Gastroesophageal sphincter (tissue), 4 donors: ENCODE measurements at regions not wholly inside any gene's neighbourhood (a gene's known extent, or its start where the extent isn't known, plus 50 kb on each side); places are given as distances from the start of the nearest gene placed in this dataset.

Experiments
- ATAC-seq: fragments of 150-250 bp; one replicate; pipeline ENCODE4 v1.9.1; 2016; ENCODE audit warnings: mild to moderate bottlenecking, moderate library complexity
- H3K27ac ChIP-seq, 4 donors: fragments of 200-600 bp; sonication (generic) in 3 of 4; 1 replicate in 3 of 4; 2 replicates in 1 of 4; pipeline ENCODE4 v1.5.1; 2016 to 2019
- H3K27me3 ChIP-seq: fragments of 200-600 bp; sonication (generic); one replicate; pipeline ENCODE4 v1.5.1; 2019
- H3K36me3 ChIP-seq, 2 donors: fragments of 200-600 bp; sonication (generic); one replicate each; pipeline ENCODE4 v1.5.1; 2019; ENCODE audit warnings: control low read depth in 1 of 2
- H3K4me1 ChIP-seq, 3 donors: fragments of 200-600 bp; sonication (generic); 1 replicate in 2 of 3; 2 replicates in 1 of 3; pipeline ENCODE4 v1.5.1; 2016 to 2019; ENCODE audit warnings: control low read depth in 2 of 3
- H3K4me3 ChIP-seq, 2 donors: fragments of 200-600 bp; sonication (generic); one replicate each; pipeline ENCODE4 v1.5.1; 2019; ENCODE audit warnings: mild to moderate bottlenecking in 1 of 2, moderate library complexity in 1 of 2
- H3K9me3 ChIP-seq, 3 donors: fragments of 200-600 bp; sonication (generic); one replicate each; pipeline ENCODE4 v1.5.1; 2017 to 2019; ENCODE audit warnings: control low read depth in 2 of 3
- CTCF ChIP-seq, 4 experiments: fragments of 200-600 bp in 2 of 4; fragments of 450-650 bp in 2 of 4; sonication (generic) in 1 of 4; IDR thresholded peaks; one replicate each; pipeline ENCODE4 v1.5.1; 2017 to 2019; ENCODE audit warnings: antibody characterized with exemption in 4 of 4, mild to moderate bottlenecking in 2 of 4, moderate library complexity in 2 of 4
- EP300 ChIP-seq: sonication (generic); formaldehyde crosslinking; IDR thresholded peaks from one replicate; pipeline ENCODE4 v1.6.1; 2017; ENCODE audit warnings: antibody characterized with exemption, mild to moderate bottlenecking
- POLR2A ChIP-seq, 2 donors: fragments of 450-650 bp; IDR thresholded peaks; one replicate each; pipeline ENCODE4 v1.6.1; 2017; ENCODE audit warnings: antibody characterized with exemption in 2 of 2, mild to moderate bottlenecking in 2 of 2, moderate library complexity in 1 of 2
- POLR2AphosphoS5 ChIP-seq: sonication (generic); formaldehyde crosslinking; IDR thresholded peaks from one replicate; pipeline ENCODE4 v1.6.1; 2017; ENCODE audit warnings: antibody characterized with exemption
- WGBS, 2 donors: methylation state at CpG; one replicate each; pipeline ENCODE4 v1.1.5; 2018; ENCODE audit warnings: low coverage in 1 of 2; 5-methylcytosine and 5-hydroxymethylcytosine counted together

GRCh38 chr5:2249442-2249841 is 366.7 kb upstream of the IRX4 start:
- WGBS, 2 donors, result 43% methylated on average over 1 of the region's 10 CpGs; no CpG with 5 or more reads in 1 of the 2 donors
- H3K4me3 ChIP-seq, result no peak overlapping the region
- TF ChIP-seq POLR2AphosphoS5, result no peak
- no peak for TF ChIP-seq CTCF (IDR thresholded peaks at IDR 0.05)
- no peak for TF ChIP-seq EP300
- no peak for TF ChIP-seq POLR2A (IDR thresholded peaks at IDR 0.05)
- H3K36me3 ChIP-seq, result no peaks in the 10 kb centered on the region
- H3K27me3 ChIP-seq, result peaks cover 41% of the 10 kb centered on the region
- H3K27ac ChIP-seq, result no peak overlapping the region
- H3K9me3 ChIP-seq, result no peaks in the 10 kb centered on the region
- ATAC-seq, result no peak
- H3K4me1 ChIP-seq, result no peaks in the 10 kb centered on the region

- no peaks in the 10 kb centered on the region for H3K9me3 ChIP-seq
- 0% methylated on average over 1 of the region's 2 CpGs; no CpG with 5 or more reads in 1 of the 2 donors for WGBS, 2 donors
- no peak for ATAC-seq
- peaks cover 41% of the 10 kb centered on the region for H3K27me3 ChIP-seq
- H3K4me3 ChIP-seq, result no peak overlapping the region
- no peaks in the 10 kb centered on the region for H3K36me3 ChIP-seq
- H3K27ac ChIP-seq, result no peak overlapping the region
- TF ChIP-seq EP300 (no peak), POLR2A (IDR thresholded peaks at IDR 0.05) (no peak), POLR2AphosphoS5 (no peak), CTCF (IDR thresholded peaks at IDR 0.05) (no peak)
- H3K4me1 ChIP-seq, result no peaks in the 10 kb centered on the region
These were observed 366.3 kb upstream of the IRX4 start for GRCh38 chr5:2249026-2249425.

GRCh38 chr5:2242539-2242938 is 359.8 kb upstream of the IRX4 start:
- TF ChIP-seq POLR2A (IDR thresholded peaks at IDR 0.05), result no peak
- 86 to 100% methylated on average over 2 to 4 of the region's 4 CpGs for WGBS, 2 donors
- Histone ChIP-seq H3K36me3 (no peaks in the 10 kb centered on the region), H3K27me3 (no peaks in the 10 kb centered on the region), H3K27ac (no peak overlapping the region), H3K9me3 (peaks cover 0 to under 1% (median 0%) of the 10 kb centered on the region in 3 donors), H3K4me1 (no peaks in the 10 kb centered on the region), H3K4me3 (no peak overlapping the region)
- no peak for ATAC-seq

- H3K36me3 ChIP-seq, result no peaks in the 10 kb centered on the region
- 54 to 69% methylated on average over 4 of the region's 5 CpGs for WGBS, 2 donors
- ATAC-seq, result no peak
- peaks cover 0 to 7% (median 0%) of the 10 kb centered on the region in 3 donors for H3K9me3 ChIP-seq
- TF ChIP-seq POLR2AphosphoS5 (no peak), CTCF (IDR thresholded peaks at IDR 0.05) (no peak), POLR2A (IDR thresholded peaks at IDR 0.05) (no peak), EP300 (no peak)
- H3K4me3 ChIP-seq, result no peak overlapping the region
- no peaks in the 10 kb centered on the region for H3K4me1 ChIP-seq
- no peak overlapping the region for H3K27ac ChIP-seq
- peaks cover 3% of the 10 kb centered on the region for H3K27me3 ChIP-seq
These were observed 359.1 kb upstream of the IRX4 start for GRCh38 chr5:2241842-2242241.

- Histone ChIP-seq H3K36me3 (no peaks in the 10 kb centered on the region), H3K27ac (no peak overlapping the region), H3K4me3 (no peak overlapping the region), H3K27me3 (peaks cover 3% of the 10 kb centered on the region), H3K9me3 (peaks cover 0 to 21% (median 0%) of the 10 kb centered on the region in 3 donors), H3K4me1 (no peaks in the 10 kb centered on the region)
- no peak for TF ChIP-seq EP300
- no peak for TF ChIP-seq POLR2A (IDR thresholded peaks at IDR 0.05)
- no peak for TF ChIP-seq POLR2AphosphoS5
- no peak for TF ChIP-seq CTCF (IDR thresholded peaks at IDR 0.05)
- no peak for ATAC-seq
- 75 to 88% methylated on average over 3 of the region's 16 CpGs for WGBS, 2 donors
These were observed 357.6 kb upstream of the IRX4 start for GRCh38 chr5:2240118-2240904.
